Fibroblast of peridontal ligament (primary cell): ENCODE measurements at regions not wholly inside any gene's neighbourhood (a gene's known extent, or its start where the extent isn't known, plus 50 kb on each side); places are given as distances from the start of the nearest gene placed in this dataset.
"Not testable (repeated sequence)": the region's sequence is repeated elsewhere in the genome, so short reads cannot be mapped to it uniquely, and the experiment has no call there.

Source experiments
- DNase-seq: peaks from one replicate; pipeline ENCODE4 v3.0.0-alpha.2; 2010; ENCODE audit errors: extremely low read depth

GRCh38 chr1:70671006-70671405 lies 259.9 kb downstream of the CTH start:
- no peak for DNase-seq

- DNase-seq, result peak; percentile 73
Measured at GRCh38 chr1:70672442-70672888, 261.4 kb downstream of the CTH start.

- DNase-seq, result no peak
Measured at GRCh38 chr1:70674941-70675685, 264.0 kb downstream of the CTH start.

GRCh38 chr1:70675737-70676156 lies 264.7 kb downstream of the CTH start:
- no peak for DNase-seq

- DNase-seq, result peak; percentile 77
Measured at GRCh38 chr1:70685300-70686286, 274.5 kb downstream of the CTH start.

GRCh38 chr1:70688580-70688979 lies 277.5 kb downstream of the CTH start:
- no peak for DNase-seq

GRCh38 chr1:70706381-70707037 lies 295.4 kb downstream of the CTH start:
- no peak for DNase-seq

GRCh38 chr1:70707214-70707613 lies 296.1 kb downstream of the CTH start:
- DNase-seq, result no peak

- DNase-seq, result peak; percentile 19
Measured at GRCh38 chr1:70714149-70714548, 303.1 kb downstream of the CTH start.

GRCh38 chr1:70717211-70717610 lies 306.1 kb downstream of the CTH start:
- DNase-seq, result no peak

GRCh38 chr1:70717656-70718055 lies 306.6 kb downstream of the CTH start:
- DNase-seq, result peak; percentile 57

- peak; percentile 26 for DNase-seq
Measured at GRCh38 chr1:70718086-70718630, 307.1 kb downstream of the CTH start.

GRCh38 chr1:70719154-70719553 lies 308.1 kb downstream of the CTH start:
- DNase-seq, result no peak

GRCh38 chr1:70720109-70720508 lies 309.0 kb downstream of the CTH start:
- DNase-seq, result no peak

GRCh38 chr1:70720521-70720920 lies 309.5 kb downstream of the CTH start:
- no peak for DNase-seq

- no peak for DNase-seq
Measured at GRCh38 chr1:70727886-70728489, 316.9 kb downstream of the CTH start.

- not testable (repeated sequence) for DNase-seq
Measured at GRCh38 chr1:70736518-70736917, 311.1 kb downstream of the PTGER3 start.

- peak; percentile 15 for DNase-seq
Measured at GRCh38 chr1:70737125-70737524, 310.5 kb downstream of the PTGER3 start.

GRCh38 chr1:70738624-70739023 lies 309.0 kb downstream of the PTGER3 start:
- DNase-seq, result no peak

- peak; percentile 51 for DNase-seq
Measured at GRCh38 chr1:70745199-70745598, 302.4 kb downstream of the PTGER3 start.

GRCh38 chr1:70746062-70746461 lies 301.6 kb downstream of the PTGER3 start:
- not testable (repeated sequence) for DNase-seq
